ENCODE measurements at regions not wholly inside any gene's neighbourhood (a gene's known extent, or its start where the extent isn't known, plus 50 kb on each side); places are given as distances from the start of the nearest gene placed in this dataset.

DNA sequence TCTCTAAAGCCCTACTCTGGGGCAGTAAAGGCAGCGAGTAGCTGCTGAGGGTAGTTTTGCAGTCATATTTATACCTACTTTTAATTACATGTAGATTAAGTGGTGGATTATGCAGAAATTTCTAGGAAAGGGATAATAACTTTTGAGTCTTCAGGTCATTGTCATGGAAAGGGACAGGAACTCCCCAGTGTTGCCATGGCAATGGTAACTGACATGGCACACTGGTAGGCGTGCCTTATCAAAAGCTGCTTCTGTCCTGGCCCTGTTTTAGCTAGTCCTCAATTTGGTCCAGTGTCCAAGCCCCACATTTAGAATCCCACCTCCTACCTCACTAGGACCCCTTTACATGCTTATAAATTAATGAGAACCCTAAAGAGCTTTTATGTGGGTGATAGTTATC, 303.1 kb downstream of the VRK1 start:
- TF ChIP-seq POLR2AphosphoS5 (IDR thresholded peaks at IDR 0.05) = no peak
- no peak for TF ChIP-seq POLR2A (IDR thresholded peaks at IDR 0.05)
- TF ChIP-seq CTCF (IDR thresholded peaks at IDR 0.05) = no peak
- H3K27me3 ChIP-seq = peaks cover 0 to 4% of the 10 kb centered on the region in 2 donors
- H3K27ac ChIP-seq = no peak overlapping the region
- H3K4me1 ChIP-seq = no peaks in the 10 kb centered on the region
- no peak for DNase-seq (ENCODE audit: low spot score in 2 of 2)
- intact Hi-C loops (cut with DNase I; ENCODE audit: low total_unique reads) = no loop called here
- H3K36me3 ChIP-seq = no peaks in the 10 kb centered on the region
- no peaks in the 10 kb centered on the region for H3K9me3 ChIP-seq
- no peak overlapping the region for H3K4me3 ChIP-seq

DNA sequence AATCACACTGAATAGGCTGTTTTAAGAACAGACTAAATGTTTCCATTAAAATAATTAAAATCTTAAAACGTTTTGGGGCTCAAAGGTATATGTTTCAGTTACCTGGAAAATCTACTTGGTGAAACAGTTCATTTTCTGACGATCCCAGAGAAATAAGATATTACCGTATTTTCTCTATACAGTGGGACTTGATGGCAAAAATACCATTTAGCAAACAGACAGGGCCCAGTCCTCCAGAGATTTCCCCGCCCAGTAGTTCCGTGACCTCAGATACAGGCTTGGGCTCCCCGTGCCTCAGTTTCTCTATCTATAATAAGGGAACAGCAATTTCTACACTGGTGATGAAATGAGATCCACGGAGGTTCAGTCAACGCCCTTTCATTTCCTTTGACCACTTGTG, 304.4 kb downstream of the VRK1 start:
- no peak for DNase-seq (ENCODE audit: low spot score in 2 of 2)
- Histone ChIP-seq H3K27ac (no peak overlapping the region), H3K4me3 (no peak overlapping the region), H3K36me3 (no peaks in the 10 kb centered on the region), H3K9me3 (no peaks in the 10 kb centered on the region), H3K27me3 (peaks cover 0 to 4% of the 10 kb centered on the region in 2 donors), H3K4me1 (no peaks in the 10 kb centered on the region)
- TF ChIP-seq POLR2AphosphoS5 (IDR thresholded peaks at IDR 0.05) (no peak), POLR2A (IDR thresholded peaks at IDR 0.05) (no peak), CTCF (IDR thresholded peaks at IDR 0.05) (no peak)
- intact Hi-C loops (cut with DNase I; ENCODE audit: low total_unique reads) = no loop called here

- H3K9me3 ChIP-seq = peaks cover 0 to under 1% of the 10 kb centered on the region in 2 donors
- TF ChIP-seq POLR2A (IDR thresholded peaks at IDR 0.05) (no peak), POLR2AphosphoS5 (IDR thresholded peaks at IDR 0.05) (no peak), CTCF (IDR thresholded peaks at IDR 0.05) (no peak)
- H3K4me3 ChIP-seq = no peak overlapping the region
- H3K4me1 ChIP-seq = no peaks in the 10 kb centered on the region
- DNase-seq (ENCODE audit: low spot score in 2 of 2) = no peak
- intact Hi-C loops (cut with DNase I; ENCODE audit: low total_unique reads) = no loop called here
- H3K36me3 ChIP-seq = no peaks in the 10 kb centered on the region
- no peaks in the 10 kb centered on the region for H3K27me3 ChIP-seq
- no peak overlapping the region for H3K27ac ChIP-seq
Measured at GRCh38 chr14:97104029-97104428, 306.8 kb downstream of the VRK1 start.

DNA sequence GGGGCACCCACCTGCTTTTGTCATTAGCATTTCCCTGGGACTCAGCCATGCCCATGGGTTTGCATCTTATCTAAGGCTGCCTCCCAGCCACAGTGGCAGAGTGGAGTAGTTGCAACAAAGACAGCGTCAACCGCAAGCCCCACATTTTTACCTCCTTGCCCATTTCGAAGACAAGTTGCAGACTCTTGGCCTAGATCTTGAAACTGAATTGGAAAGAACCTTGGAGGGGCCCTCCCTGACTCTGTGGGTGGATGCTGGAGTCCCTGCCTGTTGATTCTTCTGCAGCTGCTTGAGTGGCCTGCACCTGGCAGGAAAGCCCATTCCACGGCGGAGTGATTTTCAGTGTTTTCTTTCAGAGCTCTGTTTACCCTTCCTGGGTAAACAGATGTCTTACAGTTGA, 309.0 kb downstream of the VRK1 start:
- H3K36me3 ChIP-seq = no peaks in the 10 kb centered on the region
- peaks cover 0 to 9% of the 10 kb centered on the region in 2 donors for H3K9me3 ChIP-seq
- H3K4me3 ChIP-seq = no peak overlapping the region
- H3K27me3 ChIP-seq = peaks cover 0 to 5% of the 10 kb centered on the region in 2 donors
- TF ChIP-seq POLR2A (IDR thresholded peaks at IDR 0.05) (no peak), CTCF (IDR thresholded peaks at IDR 0.05) (no peak), POLR2AphosphoS5 (IDR thresholded peaks at IDR 0.05) (no peak)
- intact Hi-C loops (cut with DNase I; ENCODE audit: low total_unique reads) = no loop called here
- no peaks in the 10 kb centered on the region for H3K4me1 ChIP-seq
- no peak overlapping the region for H3K27ac ChIP-seq
- no peak for DNase-seq (ENCODE audit: low spot score in 2 of 2)

GRCh38 chr14:97106609-97107008, 309.4 kb downstream of the VRK1 start:
- DNase-seq (ENCODE audit: low spot score in 2 of 2) = no peak
- TF ChIP-seq CTCF (IDR thresholded peaks at IDR 0.05) (no peak), POLR2AphosphoS5 (IDR thresholded peaks at IDR 0.05) (no peak), POLR2A (IDR thresholded peaks at IDR 0.05) (no peak)
- intact Hi-C loops (cut with DNase I; ENCODE audit: low total_unique reads) = no loop called here
- Histone ChIP-seq H3K27me3 (peaks cover 0 to 5% of the 10 kb centered on the region in 2 donors), H3K9me3 (peaks cover 0 to 9% of the 10 kb centered on the region in 2 donors), H3K4me3 (no peak overlapping the region), H3K27ac (no peak overlapping the region), H3K4me1 (no peaks in the 10 kb centered on the region), H3K36me3 (no peaks in the 10 kb centered on the region)

Measured in breast epithelium (tissue), 4 donors.